H1 (cell line): ENCODE measurements at regions not wholly inside any gene's neighbourhood (a gene's known extent, or its start where the extent isn't known, plus 50 kb on each side); places are given as distances from the start of the nearest gene placed in this dataset.
"Not testable (repeated sequence)": the region's sequence is repeated elsewhere in the genome, so short reads cannot be mapped to it uniquely, and the experiment has no call there.

Source experiments
- CTCF ChIA-PET: fragments of 300-600 bp; sonication (Branson Sonifier 250); formaldehyde crosslinking; loops from one replicate; lab custom pipeline; 2021; ENCODE audit not compliant: partially characterized antibody; lab: Charles Lee
- POLR2A ChIA-PET: fragments of 300-600 bp; sonication (Branson Sonifier 250); formaldehyde crosslinking; loops from one replicate; lab custom pipeline; 2021; ENCODE audit warnings: inconsistent platforms; ENCODE audit not compliant: partially characterized antibody; lab: Charles Lee
- DNase-seq, 2 experiments: peaks; one replicate each; pipeline versions ENCODE4 v3.0.0 to v3.0.0-alpha.2; 2010 to 2022; ENCODE audit warnings: low spot score in 2 of 2, low read depth in 1 of 2, mixed read lengths in 1 of 2
- FAIRE-seq: peaks from 2 replicates; lab custom pipeline; 2011; peaks lifted over from hg19 to GRCh38; lab: Jason Lieb, UNC
- H2AFZ ChIP-seq: 2 replicates; pipeline ENCODE4 v1.8.1; 2012; ENCODE audit warnings: low read length, inconsistent platforms
- H2AK5ac ChIP-seq: 2 replicates; pipeline ENCODE4 v1.6.1; 2013; ENCODE audit warnings: low read depth, low read length
- H2BK120ac ChIP-seq: replicated peaks from 2 replicates; pipeline ENCODE3; 2013; ENCODE audit warnings: low read depth, low read length, inconsistent platforms
- H2BK12ac ChIP-seq: 2 replicates; pipeline ENCODE4 v1.6.1; 2013; ENCODE audit warnings: low read depth, low read length
- H2BK15ac ChIP-seq: 2 replicates; pipeline ENCODE4 v1.6.1; 2013; ENCODE audit warnings: low read length
- H2BK20ac ChIP-seq: 2 replicates; pipeline ENCODE4 v1.6.1; 2013; ENCODE audit warnings: low read length
- H2BK5ac ChIP-seq: 2 replicates; pipeline ENCODE4 v1.6.1; 2013; ENCODE audit warnings: low read depth, low read length
- H3K14ac ChIP-seq: 2 replicates; pipeline ENCODE4 v1.6.1; 2013; ENCODE audit warnings: inconsistent platforms; ENCODE audit not compliant: insufficient read length
- H3K18ac ChIP-seq: 2 replicates; pipeline ENCODE4 v1.6.1; 2013; ENCODE audit warnings: low read length; ENCODE audit errors: extremely low read depth
- H3K23ac ChIP-seq: 2 replicates; pipeline ENCODE4 v1.6.1; 2013; ENCODE audit warnings: inconsistent platforms; ENCODE audit not compliant: insufficient read length
- H3K23me2 ChIP-seq: 2 replicates; pipeline ENCODE4 v1.6.1; 2013; ENCODE audit warnings: low read depth, low read length
- H3K27ac ChIP-seq: 2 replicates; pipeline ENCODE4 v1.6.1; 2011; ENCODE audit warnings: low read depth, low read length, inconsistent platforms
- H3K27me3 ChIP-seq, 4 experiments: replicated peaks in 1 of 4; 1 replicate in 1 of 4; 2 replicates in 3 of 4; pipeline versions ENCODE4 v1.6.1 to v1.8.1; 2011 to 2013; ENCODE audit warnings: low read length in 3 of 4, mild to moderate bottlenecking in 3 of 4, inconsistent platforms in 2 of 4, mixed read lengths in 2 of 4, moderate library complexity in 1 of 4; ENCODE audit not compliant: control insufficient read depth in 3 of 4, insufficient read depth in 3 of 4; ENCODE audit errors: extremely low read depth in 1 of 4
- H3K36me3 ChIP-seq, 4 experiments: 2 replicates each; pipeline versions ENCODE4 v1.6.1 to v1.8.1; 2011 to 2013; ENCODE audit warnings: mild to moderate bottlenecking in 4 of 4, low read length in 3 of 4, moderate library complexity in 2 of 4, control low read depth in 1 of 4, inconsistent platforms in 1 of 4; ENCODE audit not compliant: insufficient read depth in 4 of 4, control insufficient read depth in 2 of 4
- H3K4ac ChIP-seq: replicated peaks from 2 replicates; pipeline ENCODE3; 2013; ENCODE audit warnings: low read length, low read depth, mixed read lengths, inconsistent platforms; ENCODE audit not compliant: insufficient read length
- H3K4me1 ChIP-seq, 4 experiments: replicated peaks in 1 of 4; 1 replicate in 1 of 4; 2 replicates in 3 of 4; pipeline versions ENCODE4 v1.6.1 to v1.8.1; 2011 to 2013; ENCODE audit warnings: low read length in 3 of 4, inconsistent platforms in 2 of 4, mixed read lengths in 1 of 4; ENCODE audit not compliant: insufficient read depth in 4 of 4, control insufficient read depth in 3 of 4
- H3K4me2 ChIP-seq, 2 experiments: 2 replicates each; pipeline versions ENCODE4 v1.6.1 to v1.8.1; 2011 to 2013; ENCODE audit warnings: low read depth in 2 of 2, low read length in 2 of 2, control low read depth in 1 of 2, inconsistent platforms in 1 of 2, mild to moderate bottlenecking in 1 of 2; ENCODE audit not compliant: insufficient read depth in 1 of 2
- H3K4me3 ChIP-seq, 4 experiments: fragments of 200-600, 300-600 bp in 1 of 4; sonication (generic), shearing (Covaris generic), sonication (Bioruptor Twin) in 1 of 4; 2 replicates each; pipeline versions ENCODE4 v1.5.1 to v1.8.1; 2011 to 2016; ENCODE audit warnings: low read length in 4 of 4, low read depth in 3 of 4, control low read depth in 2 of 4, inconsistent platforms in 2 of 4, mild to moderate bottlenecking in 2 of 4, mixed read lengths in 1 of 4, moderate library complexity in 1 of 4; ENCODE audit not compliant: insufficient read depth in 2 of 4; ENCODE audit errors: extremely low read depth in 1 of 4
- H3K56ac ChIP-seq: replicated peaks from 2 replicates; pipeline ENCODE3; 2013; ENCODE audit warnings: low read depth, mild to moderate bottlenecking, mixed read lengths, low read length, inconsistent platforms; ENCODE audit not compliant: insufficient read length
- H3K79me1 ChIP-seq: 2 replicates; pipeline ENCODE4 v1.6.1; 2013; ENCODE audit warnings: low read depth, low read length, control low read depth
- H3K79me2 ChIP-seq, 2 experiments: 2 replicates each; pipeline versions ENCODE4 v1.6.1 to v1.8.1; 2012 to 2013; ENCODE audit warnings: low read length in 2 of 2, mild to moderate bottlenecking in 2 of 2, inconsistent platforms in 1 of 2; ENCODE audit not compliant: insufficient read depth in 2 of 2, control insufficient read depth in 1 of 2
- H3K9ac ChIP-seq, 4 experiments: replicated peaks in 1 of 4; 1 replicate in 1 of 4; 2 replicates in 3 of 4; pipeline versions ENCODE4 v1.6.1 to v1.8.1; 2011 to 2013; ENCODE audit warnings: low read depth in 3 of 4, low read length in 3 of 4, control low read depth in 2 of 4, mild to moderate bottlenecking in 2 of 4, moderate library complexity in 2 of 4, inconsistent platforms in 1 of 4; ENCODE audit errors: extremely low read depth in 1 of 4
- H3K9me3 ChIP-seq, 2 experiments: 2 replicates each; pipeline versions ENCODE4 v1.6.1 to v1.8.1; 2012 to 2013; ENCODE audit warnings: mild to moderate bottlenecking in 2 of 2, moderate library complexity in 2 of 2, control low read depth in 1 of 2, inconsistent platforms in 1 of 2, low read depth in 1 of 2, low read length in 1 of 2, mixed read lengths in 1 of 2; ENCODE audit not compliant: insufficient read depth in 2 of 2
- H4K20me1 ChIP-seq, 2 experiments: replicated peaks in 1 of 2; 2 replicates each; pipeline versions ENCODE3 to v1.8.1; 2011 to 2013; ENCODE audit warnings: inconsistent platforms in 2 of 2, low read length in 2 of 2, mild to moderate bottlenecking in 1 of 2; ENCODE audit not compliant: insufficient read depth in 2 of 2, control insufficient read depth in 1 of 2
- H4K5ac ChIP-seq: 2 replicates; pipeline ENCODE4 v1.6.1; 2013; ENCODE audit warnings: low read length, low read depth, mixed read lengths, inconsistent platforms; ENCODE audit not compliant: insufficient read length
- H4K8ac ChIP-seq: 2 replicates; pipeline ENCODE4 v1.8.0; 2013; ENCODE audit warnings: mild to moderate bottlenecking, moderate library complexity, low read length, inconsistent platforms; ENCODE audit not compliant: insufficient read depth; ENCODE audit errors: extremely low read depth
- H4K91ac ChIP-seq: replicated peaks from 2 replicates; pipeline ENCODE3; 2013; ENCODE audit warnings: low read length, mixed read lengths, inconsistent platforms; ENCODE audit not compliant: insufficient read length
- EP300 ChIP-seq, 2 experiments: IDR thresholded peaks; 1 replicate in 1 of 2; 2 replicates in 1 of 2; pipeline ENCODE4 v1.6.1; 2011 to 2012; ENCODE audit warnings: low read depth in 2 of 2, low read length in 2 of 2, mild to moderate bottlenecking in 2 of 2, borderline replicate concordance in 1 of 2, inconsistent platforms in 1 of 2, moderate library complexity in 1 of 2
- SP1 ChIP-seq: IDR thresholded peaks from 2 replicates; pipeline ENCODE4 v1.6.1; 2011; ENCODE audit warnings: low read depth, low read length
- TEAD4 ChIP-seq: IDR thresholded peaks from 2 replicates; pipeline ENCODE4 v1.6.1; 2012; ENCODE audit warnings: low read depth, low read length, inconsistent platforms, mixed read lengths
- WGBS, 2 experiments: shearing (Covaris generic) in 1 of 2; methylation state at CpG; one replicate each; pipeline versions ENCODE4 v1.1.6 to v1.1.7; 2013 to 2015; ENCODE audit warnings: low lambda C conversion rate in 2 of 2, mixed read lengths in 2 of 2, inconsistent platforms in 1 of 2, low coverage in 1 of 2, missing lambda C conversion rate in 1 of 2; ENCODE audit not compliant: insufficient replicate concordance in 2 of 2, insufficient coverage in 1 of 2, insufficient read length in 1 of 2; ENCODE audit errors: extremely low coverage in 1 of 2, missing lambda C conversion rate in 1 of 2; 5-methylcytosine and 5-hydroxymethylcytosine counted together

GRCh38 chr5:42319546-42319945 is 103.7 kb upstream of the GHR start:
- H2BK15ac ChIP-seq, POLR2A ChIA-PET, H2BK5ac ChIP-seq, FAIRE-seq, H3K4me1 ChIP-seq, H3K9ac ChIP-seq: not testable (repeated sequence)
- TF ChIP-seq EP300 (IDR thresholded peaks at IDR 0.05; ENCODE audit: borderline replicate concordance in 1 of 2, low read depth in 2 of 2, low read length in 2 of 2) (peak in 1 of 2 experiments; percentile 95; a peak in 1 of 3 replicates), SP1 (peak; percentile 55; the same call in 1 of the 2 replicates), TEAD4 (peak; percentile 54; the same call in 1 of the 2 replicates)
- TF ChIP-seq, all 59 proteins: peak for 3; not testable (repeated sequence) for 56
- H2BK20ac ChIP-seq, H2BK12ac ChIP-seq, H4K20me1 ChIP-seq, H3K23me2 ChIP-seq, H3K36me3 ChIP-seq, H3K4me3 ChIP-seq, H3K4me2 ChIP-seq, H3K79me2 ChIP-seq, H4K91ac ChIP-seq, CTCF ChIA-PET, H3K23ac ChIP-seq, H3K79me1 ChIP-seq, H3K4ac ChIP-seq, H4K5ac ChIP-seq, H2AK5ac ChIP-seq, H3K27ac ChIP-seq, H3K56ac ChIP-seq, H3K27me3 ChIP-seq, H3K14ac ChIP-seq, H3K18ac ChIP-seq, H4K8ac ChIP-seq, H2AFZ ChIP-seq, H2BK120ac ChIP-seq: not testable (repeated sequence)
- H3K9me3 ChIP-seq = peaks cover 20 to 27% of the 10 kb centered on the region in 2 experiments
- WGBS, 2 experiments = 95% methylated on average over 5 of the region's 5 CpGs; no CpG with 5 or more reads in 1 of the 2 experiments
- peak in 1 of 2 experiments; percentile 52 for DNase-seq
